Activated CD4-positive, alpha-beta T cell treated with anti-CD3 and anti-CD28 coated beads, Interleukin-2, Interleukin-4, amounts not matched to agents 100 ng/mL and 50 ng/mL, durations not matched to agents 16 hours and 8 hours (primary cell): ENCODE measurements at regions not wholly inside any gene's neighbourhood (a gene's known extent, or its start where the extent isn't known, plus 50 kb on each side); places are given as distances from the start of the nearest gene placed in this dataset.
"Not testable (repeated sequence)": the region's sequence is repeated elsewhere in the genome, so short reads cannot be mapped to it uniquely, and the experiment has no call there.

Experiments used
- DNase-seq: peaks from one replicate; pipeline ENCODE4 v3.0.0-alpha.2; 2020; ENCODE audit warnings: low spot score

DNA sequence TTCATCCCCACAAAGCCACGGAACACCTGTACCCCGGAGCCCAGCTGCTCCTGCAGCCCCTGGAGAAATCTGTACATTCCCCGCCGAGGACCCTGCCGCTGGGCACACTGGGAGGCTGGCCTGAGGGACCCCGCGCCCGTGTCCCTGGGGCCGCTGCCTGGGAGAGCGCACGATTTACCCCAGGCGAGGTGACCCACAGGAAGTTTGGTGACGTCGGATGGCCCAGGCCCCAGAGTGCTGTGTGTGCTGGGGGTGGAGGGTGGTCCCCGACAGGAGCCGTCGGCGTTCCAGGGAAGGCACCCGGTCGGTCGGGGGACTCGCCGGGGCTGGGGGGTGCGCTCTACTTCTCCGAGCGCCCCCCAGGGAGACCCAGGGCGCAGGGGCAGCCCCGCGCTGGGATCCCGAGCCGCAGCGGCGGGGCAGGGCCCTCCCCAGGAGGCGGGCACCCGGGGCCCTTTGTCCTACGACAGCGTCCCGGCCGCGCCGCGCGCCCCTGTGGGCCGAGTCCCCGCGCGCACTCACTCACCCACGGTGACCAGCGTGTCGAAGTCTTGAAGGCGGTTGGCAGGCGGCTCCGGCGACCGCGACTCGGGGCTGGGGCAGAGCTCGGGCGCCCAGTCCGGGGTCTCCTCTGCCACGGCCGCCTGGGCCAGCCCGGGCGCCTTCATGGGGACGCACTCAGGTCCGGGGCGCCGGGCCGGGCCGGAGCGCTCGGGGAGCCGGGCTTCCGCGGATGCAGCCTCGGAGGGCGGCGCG is 206.4 kb upstream of the PRKX start:
- DNase-seq, result not testable (repeated sequence)

GRCh38 chrX:3914813-3915212 is 201.4 kb upstream of the PRKX start:
- not testable (repeated sequence) for DNase-seq

DNA sequence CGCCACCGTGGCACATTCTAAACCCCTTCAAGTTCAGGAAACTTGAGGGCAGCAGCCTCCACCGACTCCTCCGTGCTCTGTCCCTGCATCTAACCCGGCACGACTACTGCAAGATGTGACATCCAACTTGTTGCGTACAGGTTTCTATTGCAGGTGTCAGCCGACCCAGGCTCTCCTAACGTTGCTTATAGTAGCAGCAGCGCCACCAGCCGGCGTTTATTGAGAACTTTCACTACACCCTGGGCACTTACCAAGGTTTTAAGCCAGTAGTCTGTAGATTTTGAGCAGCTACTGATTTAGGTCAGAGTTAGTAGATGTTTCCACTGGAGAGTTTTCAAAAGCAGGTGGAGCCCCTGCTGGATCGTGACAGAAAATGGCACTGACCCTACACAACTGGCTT is 200.6 kb upstream of the PRKX start:
- DNase-seq, result not testable (repeated sequence)

DNA sequence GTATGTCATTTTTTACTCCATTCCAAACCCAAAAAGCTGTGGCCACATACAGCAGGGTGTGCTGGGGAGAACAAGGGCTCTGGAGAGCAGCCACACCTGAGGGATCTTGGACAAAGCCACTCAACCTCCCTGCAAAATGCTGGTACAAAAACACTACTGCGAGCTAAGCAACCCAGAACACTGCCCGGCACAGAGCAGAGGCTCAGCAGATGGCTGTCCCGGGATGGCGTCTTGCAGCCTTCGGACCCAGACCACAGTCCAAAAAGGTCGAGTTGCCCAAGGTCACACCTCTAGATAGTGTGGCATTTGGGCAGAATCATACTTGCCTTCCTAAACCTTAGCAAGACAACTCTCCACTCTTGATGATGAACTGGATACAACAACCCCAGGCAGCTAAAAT is 197.6 kb upstream of the PRKX start:
- not testable (repeated sequence) for DNase-seq

DNA sequence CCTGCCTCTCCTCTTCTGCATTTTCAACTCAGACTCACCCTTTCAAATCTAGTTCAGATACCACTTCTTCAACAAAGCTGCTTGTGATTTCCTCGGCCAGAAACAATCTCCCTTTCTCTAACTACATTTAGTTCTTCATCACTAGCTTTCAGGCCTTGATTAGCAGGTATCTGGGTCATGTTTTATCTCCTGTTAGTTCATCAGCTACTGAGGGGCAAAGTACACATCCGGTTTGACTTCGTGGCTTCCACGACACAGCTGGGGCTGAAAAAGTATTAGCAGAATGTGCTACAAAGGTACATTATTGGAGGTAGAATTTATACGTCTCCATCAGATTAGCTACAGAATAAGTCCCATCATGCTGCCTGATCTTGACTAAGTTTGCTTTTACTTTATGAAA is 197.2 kb upstream of the PRKX start:
- DNase-seq, result not testable (repeated sequence)

- not testable (repeated sequence) for DNase-seq
Observed at GRCh38 chrX:3905522-3906258, 192.2 kb upstream of the PRKX start.

DNA sequence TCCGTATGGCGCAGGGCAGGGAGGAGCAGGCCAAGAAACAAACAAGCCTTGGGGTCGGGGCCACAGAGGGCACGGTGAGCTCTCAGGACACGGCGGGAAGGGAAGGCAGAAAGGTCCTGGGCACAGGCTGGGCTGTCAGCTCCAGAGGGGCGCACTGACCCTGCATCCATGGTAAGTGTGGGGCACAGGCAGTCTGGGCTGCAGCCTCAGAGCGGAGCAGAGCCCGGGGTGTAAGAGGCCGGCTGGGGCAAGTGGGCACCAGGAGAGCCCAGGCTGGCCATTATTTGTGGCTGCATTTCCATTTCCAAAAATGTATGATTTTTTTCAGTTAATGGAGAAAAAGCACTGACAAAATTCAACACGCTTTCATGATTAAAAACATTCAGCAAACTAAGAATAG is 188.8 kb upstream of the PRKX start:
- not testable (repeated sequence) for DNase-seq

- not testable (repeated sequence) for DNase-seq
Observed at GRCh38 chrX:3896755-3897154, 183.3 kb upstream of the PRKX start.

- not testable (repeated sequence) for DNase-seq
Observed at GRCh38 chrX:3882553-3882920, 169.1 kb upstream of the PRKX start.

GRCh38 chrX:3881898-3882552 is 168.6 kb upstream of the PRKX start:
- DNase-seq, result not testable (repeated sequence)

DNA sequence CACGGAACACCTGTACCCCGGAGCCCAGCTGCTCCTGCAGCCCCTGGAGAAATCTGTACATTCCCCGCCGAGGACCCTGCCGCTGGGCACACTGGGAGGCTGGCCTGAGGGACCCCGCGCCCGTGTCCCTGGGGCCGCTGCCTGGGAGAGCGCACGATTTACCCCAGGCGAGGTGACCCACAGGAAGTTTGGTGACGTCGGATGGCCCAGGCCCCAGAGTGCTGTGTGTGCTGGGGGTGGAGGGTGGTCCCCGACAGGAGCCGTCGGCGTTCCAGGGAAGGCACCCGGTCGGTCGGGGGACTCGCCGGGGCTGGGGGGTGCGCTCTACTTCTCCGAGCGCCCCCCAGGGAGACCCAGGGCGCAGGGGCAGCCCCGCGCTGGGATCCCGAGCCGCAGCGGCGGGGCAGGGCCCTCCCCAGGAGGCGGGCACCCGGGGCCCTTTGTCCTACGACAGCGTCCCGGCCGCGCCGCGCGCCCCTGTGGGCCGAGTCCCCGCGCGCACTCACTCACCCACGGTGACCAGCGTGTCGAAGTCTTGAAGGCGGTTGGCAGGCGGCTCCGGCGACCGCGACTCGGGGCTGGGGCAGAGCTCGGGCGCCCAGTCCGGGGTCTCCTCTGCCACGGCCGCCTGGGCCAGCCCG is 167.9 kb upstream of the PRKX start:
- not testable (repeated sequence) for DNase-seq

DNA sequence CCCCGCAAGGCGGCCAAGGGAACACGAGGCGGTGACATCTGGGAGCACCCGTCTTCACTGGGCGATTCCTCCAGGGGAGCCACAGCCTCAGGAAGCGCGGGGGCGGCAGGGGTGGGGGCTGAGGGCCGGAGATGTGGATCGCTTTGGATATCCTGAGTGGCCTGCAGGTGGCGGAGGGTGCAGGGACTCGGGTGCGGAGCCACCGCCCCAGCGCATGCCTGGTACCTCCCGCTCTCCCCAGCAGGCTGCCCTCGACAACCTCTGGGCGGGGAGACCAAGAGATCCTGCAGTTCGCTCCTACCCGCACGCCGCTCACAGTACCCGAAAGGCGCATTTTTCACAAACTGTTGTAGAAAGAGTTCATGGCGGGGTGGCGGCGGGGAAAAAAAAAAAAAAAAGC is 162.9 kb upstream of the PRKX start:
- not testable (repeated sequence) for DNase-seq

- DNase-seq, result not testable (repeated sequence)
Observed at GRCh38 chrX:3875638-3876037, 162.2 kb upstream of the PRKX start.

GRCh38 chrX:3872226-3872879 is 158.9 kb upstream of the PRKX start:
- not testable (repeated sequence) for DNase-seq

DNA sequence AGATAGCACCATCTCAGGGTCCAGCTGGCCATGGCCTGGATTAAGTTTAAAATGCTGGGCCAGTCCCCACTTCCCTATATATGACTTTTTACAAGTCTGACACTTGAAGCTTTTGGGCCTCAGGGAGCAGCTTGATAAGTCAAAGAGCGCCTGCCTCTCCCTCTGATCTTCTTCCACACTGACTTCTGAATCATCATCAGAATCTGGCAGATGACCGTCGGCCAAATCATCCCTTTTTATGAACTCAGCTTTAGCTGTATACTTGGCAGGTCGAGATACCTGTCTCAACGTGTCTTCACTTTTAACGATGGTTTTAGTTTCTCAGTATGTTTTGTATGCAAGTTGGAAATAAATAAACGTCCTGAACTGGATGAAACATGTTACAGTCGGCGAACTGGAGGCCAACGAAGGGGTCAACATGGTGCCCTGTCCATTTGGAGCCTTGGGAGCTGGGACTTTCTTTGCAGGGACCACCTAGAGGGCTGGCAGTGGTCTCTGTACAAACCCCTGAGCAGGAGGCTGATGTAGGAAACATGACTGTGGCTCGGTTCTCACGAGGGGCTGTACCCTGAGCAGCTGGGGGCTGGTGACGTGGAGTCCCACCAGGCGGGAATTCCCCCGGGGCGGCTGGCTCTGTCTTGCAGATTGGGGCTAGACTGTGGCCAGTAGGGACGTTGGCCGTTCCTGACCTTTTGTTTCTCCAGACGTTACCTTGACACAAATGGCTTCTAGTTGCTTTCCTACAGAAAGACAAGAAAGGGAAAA is 153.8 kb upstream of the PRKX start:
- DNase-seq, result not testable (repeated sequence)

- not testable (repeated sequence) for DNase-seq
Observed at GRCh38 chrX:3858332-3858731, 144.9 kb upstream of the PRKX start.

GRCh38 chrX:3843522-3844145 is 130.2 kb upstream of the PRKX start:
- DNase-seq, result not testable (repeated sequence)

GRCh38 chrX:3842822-3843521 is 129.5 kb upstream of the PRKX start:
- peak; percentile 59 for DNase-seq

DNA sequence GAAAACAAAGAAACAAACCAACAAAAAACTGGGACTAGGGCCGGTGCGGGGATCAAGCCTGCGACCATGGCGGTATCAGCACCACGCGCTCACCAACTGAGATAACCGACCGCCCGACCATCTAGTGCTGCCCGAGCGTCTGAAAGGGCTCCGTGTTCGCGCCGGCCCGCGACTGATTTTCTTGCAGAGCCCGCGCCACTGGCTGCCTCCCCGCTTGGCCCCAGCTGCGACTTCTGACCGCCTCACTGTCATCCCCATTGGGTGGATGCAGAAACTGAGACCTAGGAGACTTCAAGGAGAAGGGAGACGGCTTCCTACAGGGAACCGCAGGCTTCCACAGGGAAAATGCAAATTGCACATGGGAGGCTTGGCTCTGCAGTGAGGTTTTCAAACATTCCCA is 125.3 kb upstream of the PRKX start:
- not testable (repeated sequence) for DNase-seq
